Activated CD4-positive, alpha-beta memory T cell treated with anti-CD3 and anti-CD28 coated beads for 36 hours (primary cell): ENCODE measurements at regions not wholly inside any gene's neighbourhood (a gene's known extent, or its start where the extent isn't known, plus 50 kb on each side); places are given as distances from the start of the nearest gene placed in this dataset.
"Not testable (repeated sequence)": the region's sequence is repeated elsewhere in the genome, so short reads cannot be mapped to it uniquely, and the experiment has no call there.

Source experiments
- CTCF ChIA-PET: fragments of 350-600 bp; sonication (Branson Sonifier 250); formaldehyde crosslinking; loops from one replicate; lab custom pipeline; 2021; ENCODE audit warnings: antibody characterized with exemption, inconsistent platforms; lab: Charles Lee
- POLR2A ChIA-PET: fragments of 350-600 bp; sonication (Branson Sonifier 250); formaldehyde crosslinking; loops from one replicate; lab custom pipeline; 2021; ENCODE audit warnings: antibody characterized with exemption; lab: Charles Lee
- DNase-seq: peaks from one replicate; pipeline ENCODE4 v3.0.0-alpha.2; 2020
- H3K27ac Mint-ChIP-seq: one replicate; pipeline ENCODE4 v1.8.0; 2021; ENCODE audit warnings: mixed read lengths
- H3K27me3 Mint-ChIP-seq: one replicate; pipeline ENCODE4 v1.8.0; 2021; ENCODE audit warnings: mixed read lengths
- H3K36me3 Mint-ChIP-seq: one replicate; pipeline ENCODE4 v1.8.0; 2021; ENCODE audit warnings: mixed read lengths
- H3K4me1 Mint-ChIP-seq: one replicate; pipeline ENCODE4 v1.8.0; 2021; ENCODE audit warnings: low read depth, mixed read lengths
- H3K4me3 Mint-ChIP-seq: one replicate; pipeline ENCODE4 v1.8.0; 2021; ENCODE audit warnings: mild to moderate bottlenecking, mixed read lengths
- H3K9me3 Mint-ChIP-seq: one replicate; pipeline ENCODE4 v1.8.0; 2021; ENCODE audit warnings: mixed read lengths
- intact Hi-C: fragments of 100-400 bp; cut with micrococcal nuclease; formaldehyde crosslinking; loops from one replicate; pipeline ENCODE4 v1.15.1; 2023

DNA sequence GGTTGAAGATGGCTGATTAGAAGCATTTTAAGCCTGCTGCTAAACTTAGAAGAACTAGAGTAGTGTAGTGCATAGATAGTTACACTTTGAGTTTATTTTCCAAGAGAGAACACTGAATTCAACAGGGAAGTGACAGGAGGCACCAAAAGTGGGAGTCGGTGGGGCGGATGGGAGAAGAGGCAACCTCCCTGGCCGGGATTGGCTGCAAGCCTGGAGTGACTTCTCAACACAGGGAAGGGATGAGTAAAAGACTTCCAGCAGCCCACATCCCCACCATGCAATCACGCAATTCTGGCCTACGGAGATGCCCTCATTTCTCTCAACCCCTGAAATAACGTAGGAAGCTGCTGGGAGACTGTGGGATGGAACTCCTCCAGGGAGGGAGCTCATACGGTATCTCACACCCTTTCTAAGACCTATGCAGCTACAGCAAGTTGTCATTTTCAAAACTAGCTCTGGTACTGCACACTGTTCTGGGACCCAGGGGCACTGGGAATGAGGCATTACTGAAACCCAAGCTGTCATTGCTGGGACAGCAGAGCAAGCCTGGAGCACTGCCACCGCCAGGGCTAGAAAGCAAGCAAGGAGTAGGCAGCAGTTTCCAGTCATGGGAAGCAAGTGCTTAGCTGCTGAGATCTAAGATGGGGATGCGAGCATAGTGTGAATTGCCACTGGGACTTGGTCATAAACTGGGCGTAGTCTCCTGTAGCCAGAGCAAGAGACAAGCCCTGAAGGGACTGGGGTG, 331.6 kb upstream of the PTGER4 start:
- intact Hi-C loops, result no loop called here
- no peak overlapping the region for H3K27ac Mint-ChIP-seq
- peaks cover 29% of the 10 kb centered on the region for H3K9me3 Mint-ChIP-seq
- ChIA-PET POLR2A (no interaction called here), CTCF (no interaction called here)
- no peak overlapping the region for H3K4me3 Mint-ChIP-seq
- no peaks in the 10 kb centered on the region for H3K27me3 Mint-ChIP-seq
- H3K4me1 Mint-ChIP-seq, result peaks cover 8% of the 10 kb centered on the region
- DNase-seq, result no peak
- peaks cover 17% of the 10 kb centered on the region for H3K36me3 Mint-ChIP-seq

GRCh38 chr5:40346901-40347300, 332.8 kb upstream of the PTGER4 start:
- peaks cover 8% of the 10 kb centered on the region for H3K4me1 Mint-ChIP-seq
- intact Hi-C loops, result no loop called here
- CTCF ChIA-PET, result no interaction called here
- H3K27ac Mint-ChIP-seq, result no peak overlapping the region
- H3K9me3 Mint-ChIP-seq, result peaks cover 29% of the 10 kb centered on the region
- H3K27me3 Mint-ChIP-seq, result no peaks in the 10 kb centered on the region
- POLR2A ChIA-PET, result no interaction called here
- peaks cover 17% of the 10 kb centered on the region for H3K36me3 Mint-ChIP-seq
- no peak for DNase-seq
- H3K4me3 Mint-ChIP-seq, result no peak overlapping the region

- peaks cover 41% of the 10 kb centered on the region for H3K4me1 Mint-ChIP-seq
- POLR2A ChIA-PET, result interaction anchor here (0.6 to 1.2 kb wide), 2 partner anchors 61 to 348 kb away, joined by 3 read pairs; no protein-coding TSS in a partner anchor
- CTCF ChIA-PET, result interaction anchor here (1.0 kb wide), 1 partner anchor 63 kb away, joined by 4 read pairs; no protein-coding TSS in a partner anchor
These were observed 341.3 kb upstream of the PTGER4 start for GRCh38 chr5:40338434-40338833.

GRCh38 chr5:40334242-40334635, 345.5 kb upstream of the PTGER4 start:
- CTCF ChIA-PET, result interaction anchor here (1.1 kb wide), 1 partner anchor 57 kb away, joined by 7 read pairs; no protein-coding TSS in a partner anchor
- H3K9me3 Mint-ChIP-seq, result peaks cover 5% of the 10 kb centered on the region
- POLR2A ChIA-PET, result interaction anchor here (1.0 to 3.8 kb wide), 9 partner anchors 57 to 346 kb away, joined by 3 to 24 read pairs (median 6); partner anchors contain the start of gene PTGER4
- H3K4me3 Mint-ChIP-seq, result no peak overlapping the region
- peaks cover 4% of the 10 kb centered on the region for H3K36me3 Mint-ChIP-seq
- peaks cover 54% of the 10 kb centered on the region for H3K4me1 Mint-ChIP-seq
- intact Hi-C loops, result loop anchor here (5.0 kb wide), 1 partner anchor 243 kb away; no protein-coding TSS in a partner anchor
- peak overlapping the region; percentile 33 for H3K27ac Mint-ChIP-seq
- DNase-seq, result no peak
- no peaks in the 10 kb centered on the region for H3K27me3 Mint-ChIP-seq

More at GRCh38 chr5:40338434-40338833, 341.3 kb upstream of the PTGER4 start:
- Mint-ChIP-seq H3K9me3 (peaks cover 13% of the 10 kb centered on the region), H3K27ac (peak overlapping the region; percentile 81), H3K36me3 (peaks cover 12% of the 10 kb centered on the region), H3K4me3 (peak overlapping the region; percentile 7)
- not testable (repeated sequence) for H3K27me3 Mint-ChIP-seq, DNase-seq
- intact Hi-C loops, result loop anchor here (1.0 kb wide), 1 partner anchor 114 kb away; no protein-coding TSS in a partner anchor

DNA sequence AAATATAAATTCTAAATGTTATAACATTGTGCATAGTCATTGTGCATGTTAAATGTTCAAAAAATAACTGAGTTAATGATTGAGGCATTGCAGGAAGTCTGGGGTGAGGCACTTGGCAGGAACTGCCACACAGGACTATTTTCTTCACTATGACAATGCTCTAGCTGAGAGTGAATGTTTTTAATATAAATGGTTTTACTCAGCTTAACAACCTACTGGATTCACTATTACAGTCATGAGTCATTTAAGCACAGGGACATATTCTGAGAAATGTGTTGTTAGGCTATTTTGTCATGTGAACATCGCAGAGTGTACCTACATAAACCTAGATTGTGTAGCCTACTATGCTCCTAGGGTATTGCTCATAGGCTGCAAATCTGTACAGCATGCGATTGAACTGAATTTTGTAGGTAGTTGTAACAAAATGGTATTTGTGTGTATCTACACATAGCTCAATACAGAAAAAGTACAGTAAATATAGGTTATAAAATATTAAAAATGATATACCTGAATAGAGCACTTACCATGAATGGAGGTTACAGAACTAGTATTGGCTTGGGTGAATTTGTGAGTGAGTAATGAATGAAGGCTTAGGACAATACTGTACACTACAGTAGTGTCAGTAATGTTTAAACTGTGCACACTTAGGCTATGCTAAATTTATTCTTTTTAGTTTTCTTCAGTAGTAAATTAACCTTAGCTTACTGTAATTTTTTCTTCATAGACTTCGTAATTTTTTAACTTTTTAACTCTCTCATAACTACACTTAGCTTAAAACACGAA, 346.1 kb upstream of the PTGER4 start:
- Mint-ChIP-seq H3K4me1 (peaks cover 50% of the 10 kb centered on the region), H3K4me3 (no peak overlapping the region), H3K27me3 (no peaks in the 10 kb centered on the region), H3K9me3 (peaks cover 5% of the 10 kb centered on the region), H3K36me3 (peaks cover 4% of the 10 kb centered on the region), H3K27ac (peak overlapping the region; percentile 33)
- intact Hi-C loops, result loop anchor here (1.0 to 5.0 kb wide), 10 partner anchors 21 to 354 kb away; no protein-coding TSS in a partner anchor
- DNase-seq, result peak; percentile 56
- ChIA-PET CTCF (interaction anchor here (0.6 to 1.1 kb wide), 2 partner anchors 45 to 56 kb away, joined by 3 to 7 read pairs; no protein-coding TSS in a partner anchor), POLR2A (interaction anchor here (1.0 to 3.8 kb wide), 10 partner anchors 51 to 164 kb away, joined by 3 to 24 read pairs (median 5); no protein-coding TSS in a partner anchor)

DNA sequence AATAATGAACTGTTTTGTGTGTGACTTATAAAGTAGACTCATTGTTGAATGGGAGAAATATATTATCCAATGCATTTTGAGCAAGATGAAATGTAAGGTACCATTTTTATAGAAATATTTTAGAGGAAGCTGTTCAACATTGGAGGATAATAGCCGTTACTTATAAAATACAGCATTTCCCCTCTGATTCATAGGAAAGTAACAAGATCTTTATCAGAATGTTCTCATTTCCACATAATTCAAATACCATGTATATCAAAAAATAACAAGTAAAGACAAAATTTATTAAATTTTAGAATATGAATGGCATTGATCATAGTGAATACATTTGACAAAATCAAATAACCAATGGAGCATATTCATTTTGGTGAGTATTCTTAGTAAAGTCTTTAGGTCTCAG, 346.7 kb upstream of the PTGER4 start:
- Mint-ChIP-seq H3K27ac (no peak overlapping the region), H3K9me3 (peaks cover 5% of the 10 kb centered on the region), H3K36me3 (peaks cover 4% of the 10 kb centered on the region)

GRCh38 chr5:40331616-40332015, 348.1 kb upstream of the PTGER4 start:
- POLR2A ChIA-PET, result no interaction called here

More for the DNA sequence above, 346.7 kb upstream of the PTGER4 start:
- ChIA-PET POLR2A (interaction anchor here (1.0 to 3.8 kb wide), 7 partner anchors 52 to 164 kb away, joined by 3 to 24 read pairs (median 7); no protein-coding TSS in a partner anchor), CTCF (interaction anchor here (0.6 to 1.1 kb wide), 2 partner anchors 46 to 56 kb away, joined by 3 to 7 read pairs; no protein-coding TSS in a partner anchor)
- no peak for DNase-seq
- Mint-ChIP-seq H3K4me3 (no peak overlapping the region), H3K27me3 (no peaks in the 10 kb centered on the region), H3K4me1 (peaks cover 43% of the 10 kb centered on the region)
- intact Hi-C loops, result loop anchor here (1.0 to 5.0 kb wide), 10 partner anchors 20 to 354 kb away; no protein-coding TSS in a partner anchor

GRCh38 chr5:40321514-40321913, 358.2 kb upstream of the PTGER4 start:
- no peak for DNase-seq
- POLR2A ChIA-PET, result interaction anchor here (0.6 kb wide), 1 partner anchor 1237 kb away, joined by 5 read pairs; no protein-coding TSS in a partner anchor
- intact Hi-C loops, result no loop called here
- Mint-ChIP-seq H3K9me3 (no peaks in the 10 kb centered on the region), H3K27me3 (no peaks in the 10 kb centered on the region), H3K27ac (no peak overlapping the region), H3K36me3 (peaks cover 2% of the 10 kb centered on the region), H3K4me1 (peaks cover 7% of the 10 kb centered on the region), H3K4me3 (no peak overlapping the region)
- CTCF ChIA-PET, result no interaction called here

More at GRCh38 chr5:40331616-40332015, 348.1 kb upstream of the PTGER4 start:
- DNase-seq, result no peak
- Mint-ChIP-seq H3K4me3 (no peak overlapping the region), H3K27ac (no peak overlapping the region), H3K27me3 (no peaks in the 10 kb centered on the region), H3K36me3 (peaks cover 3% of the 10 kb centered on the region), H3K9me3 (no peaks in the 10 kb centered on the region), H3K4me1 (peaks cover 33% of the 10 kb centered on the region)
- CTCF ChIA-PET, result no interaction called here
- intact Hi-C loops, result loop anchor here (2.0 to 5.0 kb wide), 2 partner anchors 19 to 246 kb away; no protein-coding TSS in a partner anchor

DNA sequence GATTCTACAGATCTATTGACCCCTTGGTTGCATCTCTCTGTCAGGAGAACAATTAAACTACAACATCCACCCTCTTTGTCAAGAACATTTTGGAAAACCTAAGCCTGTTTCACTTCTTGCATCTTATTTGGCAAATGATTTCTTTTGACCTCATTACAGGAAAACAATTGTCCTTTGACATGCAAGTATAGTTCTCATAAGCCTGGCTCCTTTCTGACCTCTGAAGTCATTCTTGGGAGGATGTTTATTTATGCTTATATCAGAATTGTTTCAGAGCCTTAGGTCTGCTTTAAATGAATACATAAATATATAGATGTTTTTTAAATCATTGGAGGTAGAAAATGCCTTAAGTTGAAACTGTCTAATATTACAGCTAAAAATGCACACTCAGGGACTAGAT, 361.3 kb upstream of the PTGER4 start:
- no peaks in the 10 kb centered on the region for H3K27me3 Mint-ChIP-seq
- no peak for DNase-seq
- H3K4me1 Mint-ChIP-seq, result peaks cover 3% of the 10 kb centered on the region
- ChIA-PET CTCF (no interaction called here), POLR2A (no interaction called here)
- H3K4me3 Mint-ChIP-seq, result no peak overlapping the region
- intact Hi-C loops, result no loop called here
- H3K9me3 Mint-ChIP-seq, result no peaks in the 10 kb centered on the region
- no peaks in the 10 kb centered on the region for H3K36me3 Mint-ChIP-seq
- no peak overlapping the region for H3K27ac Mint-ChIP-seq

GRCh38 chr5:40317023-40317422, 362.7 kb upstream of the PTGER4 start:
- Mint-ChIP-seq H3K27me3 (no peaks in the 10 kb centered on the region), H3K36me3 (no peaks in the 10 kb centered on the region)

DNA sequence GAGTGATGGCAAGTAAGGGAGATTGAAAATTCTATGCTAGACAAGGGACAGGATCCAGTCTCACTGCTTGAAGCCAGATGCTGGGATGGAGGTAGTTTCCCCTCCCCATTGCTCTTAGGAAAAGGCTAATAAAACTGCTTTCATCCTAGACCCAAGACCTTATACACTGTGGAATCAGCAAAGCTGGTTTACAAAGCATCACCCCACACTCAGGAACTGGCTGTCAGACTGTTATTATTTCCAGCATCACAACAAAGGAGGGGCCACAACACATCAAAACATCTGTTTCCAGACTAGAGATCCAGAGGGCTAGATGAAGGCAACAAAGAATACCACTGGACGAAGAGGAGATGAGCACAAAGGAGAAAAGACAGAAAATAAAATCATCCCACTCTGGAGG, 364.6 kb upstream of the PTGER4 start:
- Mint-ChIP-seq H3K9me3 (no peaks in the 10 kb centered on the region), H3K27me3 (no peaks in the 10 kb centered on the region), H3K36me3 (no peaks in the 10 kb centered on the region), H3K4me3 (no peak overlapping the region), H3K27ac (no peak overlapping the region), H3K4me1 (peaks cover 6% of the 10 kb centered on the region)
- ChIA-PET POLR2A (no interaction called here), CTCF (no interaction called here)
- intact Hi-C loops, result no loop called here
- no peak for DNase-seq

More at GRCh38 chr5:40317023-40317422, 362.7 kb upstream of the PTGER4 start:
- intact Hi-C loops, result no loop called here
- DNase-seq, result no peak
- H3K4me3 Mint-ChIP-seq, result no peak overlapping the region
- ChIA-PET POLR2A (interaction anchor here (0.7 kb wide), 1 partner anchor 31 kb away, joined by 3 read pairs; no protein-coding TSS in a partner anchor), CTCF (no interaction called here)
- H3K9me3 Mint-ChIP-seq, result no peaks in the 10 kb centered on the region
- peaks cover 6% of the 10 kb centered on the region for H3K4me1 Mint-ChIP-seq
- H3K27ac Mint-ChIP-seq, result no peak overlapping the region
